ENCODE measurements at regions not wholly inside any gene's neighbourhood (a gene's known extent, or its start where the extent isn't known, plus 50 kb on each side); places are given as distances from the start of the nearest gene placed in this dataset.

DNA sequence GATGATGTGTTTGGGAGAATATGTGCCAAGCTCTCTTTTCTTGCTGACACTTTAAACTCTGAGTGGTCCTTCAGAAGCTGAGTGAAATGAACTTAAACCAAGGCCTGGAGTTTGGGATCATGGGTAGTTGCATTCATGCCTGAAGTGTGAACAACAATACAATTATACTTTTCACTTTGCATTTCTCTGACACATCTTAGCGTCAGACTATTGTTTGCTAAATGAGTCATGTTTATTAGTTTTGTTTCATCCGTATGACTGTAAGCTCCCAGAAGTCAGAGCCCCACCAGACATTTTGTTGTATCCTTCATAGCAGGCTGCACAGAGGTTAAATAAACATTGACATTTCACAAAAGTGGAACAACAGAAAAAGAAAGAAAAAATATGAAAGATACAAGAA, 542.6 kb downstream of the TUSC7 start:
- TF ChIP-seq POLR2A (IDR thresholded peaks at IDR 0.05; ENCODE audit: extremely low read depth, insufficient read length), result no peak
- TF ChIP-seq, protein P1, sequence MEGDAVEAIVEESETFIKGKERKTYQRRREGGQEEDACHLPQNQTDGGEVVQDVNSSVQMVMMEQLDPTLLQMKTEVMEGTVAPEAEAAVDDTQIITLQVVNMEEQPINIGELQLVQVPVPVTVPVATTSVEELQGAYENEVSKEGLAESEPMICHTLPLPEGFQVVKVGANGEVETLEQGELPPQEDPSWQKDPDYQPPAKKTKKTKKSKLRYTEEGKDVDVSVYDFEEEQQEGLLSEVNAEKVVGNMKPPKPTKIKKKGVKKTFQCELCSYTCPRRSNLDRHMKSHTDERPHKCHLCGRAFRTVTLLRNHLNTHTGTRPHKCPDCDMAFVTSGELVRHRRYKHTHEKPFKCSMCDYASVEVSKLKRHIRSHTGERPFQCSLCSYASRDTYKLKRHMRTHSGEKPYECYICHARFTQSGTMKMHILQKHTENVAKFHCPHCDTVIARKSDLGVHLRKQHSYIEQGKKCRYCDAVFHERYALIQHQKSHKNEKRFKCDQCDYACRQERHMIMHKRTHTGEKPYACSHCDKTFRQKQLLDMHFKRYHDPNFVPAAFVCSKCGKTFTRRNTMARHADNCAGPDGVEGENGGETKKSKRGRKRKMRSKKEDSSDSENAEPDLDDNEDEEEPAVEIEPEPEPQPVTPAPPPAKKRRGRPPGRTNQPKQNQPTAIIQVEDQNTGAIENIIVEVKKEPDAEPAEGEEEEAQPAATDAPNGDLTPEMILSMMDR (IDR thresholded peaks at IDR 0.05; ENCODE audit: low read depth, low read length), result no peak
- TF ChIP-seq, protein P2, sequence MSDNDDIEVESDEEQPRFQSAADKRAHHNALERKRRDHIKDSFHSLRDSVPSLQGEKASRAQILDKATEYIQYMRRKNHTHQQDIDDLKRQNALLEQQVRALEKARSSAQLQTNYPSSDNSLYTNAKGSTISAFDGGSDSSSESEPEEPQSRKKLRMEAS (IDR thresholded peaks at IDR 0.05; ENCODE audit: low read depth, low read length), result no peak
- TF ChIP-seq MYC (IDR thresholded peaks at IDR 0.05; ENCODE audit: low read depth, low read length), result no peak
